ENCODE measurements at regions not wholly inside any gene's neighbourhood (a gene's known extent, or its start where the extent isn't known, plus 50 kb on each side); places are given as distances from the start of the nearest gene placed in this dataset.

- FAIRE-seq (no peak), DNase-seq (ENCODE audit: low read depth, low spot score) (no peak)
- H3K9me1 ChIP-seq (replicated peaks; ENCODE audit: control insufficient read depth, extremely low read depth, insufficient read depth, low read length) = no peaks in the 10 kb centered on the region
- no peak overlapping the region for H2AFZ ChIP-seq (ENCODE audit: low read depth, low read length)
- TF ChIP-seq EZH2 (IDR thresholded peaks at IDR 0.05; ENCODE audit: borderline replicate concordance, low read depth, low read length, severe bottlenecking) (no peak), JUN (IDR thresholded peaks at IDR 0.05; ENCODE audit: borderline replicate concordance, insufficient read depth, insufficient read length, low read depth) (no peak), POLR2AphosphoS5 (IDR thresholded peaks at IDR 0.05; ENCODE audit: insufficient read depth, low read depth, low read length) (no peak), FOS (IDR thresholded peaks at IDR 0.05; ENCODE audit: borderline replicate concordance, insufficient read depth, low read length) (no peak), MAX (IDR thresholded peaks at IDR 0.05; ENCODE audit: insufficient read depth, insufficient read length) (no peak), GATA2 (IDR thresholded peaks at IDR 0.05; ENCODE audit: insufficient read depth, insufficient read length, low read depth, low read length) (no peak), POLR2A (IDR thresholded peaks at IDR 0.05; ENCODE audit: low read depth, low read length) (no peak), CTCF (IDR thresholded peaks at IDR 0.05; ENCODE audit: extremely low read depth in 1 of 2, insufficient read depth in 1 of 2, low read depth in 1 of 2, low read length in 2 of 2) (no peak), MYC (IDR thresholded peaks at IDR 0.05; ENCODE audit: low read depth, low read length) (no peak)
- H3K27ac ChIP-seq (ENCODE audit: insufficient read depth, low read depth, low read length) = no peak overlapping the region
- no TSS peak for BruUV-seq (replicated peaks)
- no peaks in the 10 kb centered on the region for H4K20me1 ChIP-seq (replicated peaks; ENCODE audit: control insufficient read depth, extremely low read depth, insufficient read depth, low read length)
- no peak overlapping the region for H3K4me2 ChIP-seq (ENCODE audit: insufficient read depth, low read length)
- H3K9ac ChIP-seq (replicated peaks; ENCODE audit: extremely low read depth, insufficient read depth, low read length) = no peak overlapping the region
- ChIA-PET CTCF (no interaction called here), POLR2A (no interaction called here)
- no peaks in the 10 kb centered on the region for H3K27me3 ChIP-seq (ENCODE audit: control insufficient read depth in 2 of 2, insufficient read depth in 2 of 2, low read length in 2 of 2)
- intact Hi-C loops (cut with micrococcal nuclease) = no loop called here
- H3K4me1 ChIP-seq (ENCODE audit: control insufficient read depth, extremely low read depth, insufficient read depth, low read length) = no peaks in the 10 kb centered on the region
- H3K4me3 ChIP-seq (replicated peaks in 1 of 3; ENCODE audit: insufficient read depth in 1 of 3, low read depth in 1 of 3, low read length in 3 of 3) = no peak overlapping the region
- dilution Hi-C loops (cut with MboI; ENCODE audit: extremely low pct_ligation_motif_present, low sequenced_read_pairs) = no loop called here
- no peaks in the 10 kb centered on the region for H3K36me3 ChIP-seq (ENCODE audit: control insufficient read depth in 2 of 2, extremely low read depth in 1 of 2, insufficient read depth in 2 of 2, low read length in 2 of 2)
- H3K79me2 ChIP-seq (ENCODE audit: control insufficient read depth, insufficient read depth, low read length) = no peaks in the 10 kb centered on the region
- no peaks in the 10 kb centered on the region for H3K9me3 ChIP-seq (replicated peaks; ENCODE audit: control insufficient read depth, insufficient read depth, low read length)
Observed at GRCh38 chr12:107287436-107288413, 194.4 kb upstream of the CRY1 start.
